NCI-H1930 (cell line): ENCODE measurements at regions not wholly inside any gene's neighbourhood (a gene's known extent, or its start where the extent isn't known, plus 50 kb on each side); places are given as distances from the start of the nearest gene placed in this dataset.
A peak's percentile ranks its signal among the peaks of the same experiment; 100 is the strongest.
"Not testable (repeated sequence)": the region's sequence is repeated elsewhere in the genome, so short reads cannot be mapped to it uniquely, and the experiment has no call there.

Experiments
- DNase-seq, 2 experiments: peaks; one replicate each; lab custom pipeline; 2025; lab: John Stamatoyannopoulos, UW

DNA sequence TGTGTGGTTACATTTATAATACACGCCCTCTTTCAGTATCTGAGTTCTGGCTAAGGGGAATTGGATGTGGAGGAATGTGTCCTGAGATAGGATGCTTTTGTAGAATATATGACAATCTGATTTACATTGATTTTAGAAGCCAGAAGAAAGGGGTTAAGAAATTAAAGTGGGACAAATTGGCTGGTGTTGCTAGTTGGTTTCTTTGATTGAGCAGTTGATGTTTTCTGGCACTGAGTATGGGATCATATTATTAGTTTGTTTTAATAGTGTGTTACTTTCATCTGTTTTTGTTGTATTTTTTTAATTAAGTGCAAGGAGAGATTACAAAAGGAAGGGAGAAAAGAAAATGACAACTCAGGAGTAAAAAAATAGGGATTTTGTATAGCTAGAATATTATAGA lies 1634.7 kb upstream of the B3GALT2 start:
- no peak for DNase-seq

- DNase-seq, result no peak
These were observed 1632.3 kb upstream of the B3GALT2 start for GRCh38 chr1:194818674-194819073.

DNA sequence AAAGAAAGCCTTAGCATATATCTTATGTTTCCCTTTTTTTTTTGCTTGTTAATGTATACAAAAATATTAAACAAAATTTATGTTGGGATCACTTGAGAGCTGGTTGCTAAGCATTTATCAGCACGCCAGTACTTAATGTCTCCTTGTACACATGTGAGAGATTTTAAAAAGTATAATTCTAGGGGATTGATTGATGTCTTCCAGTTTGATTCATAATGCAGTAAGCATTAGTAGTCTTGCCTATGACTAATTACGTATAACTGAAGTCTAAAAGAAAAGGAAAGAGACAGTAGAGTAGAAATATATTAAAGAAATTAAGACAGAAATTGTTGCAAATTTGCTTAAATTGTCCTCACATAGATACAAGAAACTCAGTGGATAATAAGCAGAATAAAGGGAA lies 1630.4 kb upstream of the B3GALT2 start:
- DNase-seq, result no peak

GRCh38 chr1:194813096-194813495 lies 1626.7 kb upstream of the B3GALT2 start:
- DNase-seq, result peak in 1 of 2 experiments; percentile 38

- DNase-seq, result no peak
These were observed 1623.3 kb upstream of the B3GALT2 start for GRCh38 chr1:194809665-194810064.

- no peak for DNase-seq
These were observed 1622.8 kb upstream of the B3GALT2 start for GRCh38 chr1:194809215-194809614.

DNA sequence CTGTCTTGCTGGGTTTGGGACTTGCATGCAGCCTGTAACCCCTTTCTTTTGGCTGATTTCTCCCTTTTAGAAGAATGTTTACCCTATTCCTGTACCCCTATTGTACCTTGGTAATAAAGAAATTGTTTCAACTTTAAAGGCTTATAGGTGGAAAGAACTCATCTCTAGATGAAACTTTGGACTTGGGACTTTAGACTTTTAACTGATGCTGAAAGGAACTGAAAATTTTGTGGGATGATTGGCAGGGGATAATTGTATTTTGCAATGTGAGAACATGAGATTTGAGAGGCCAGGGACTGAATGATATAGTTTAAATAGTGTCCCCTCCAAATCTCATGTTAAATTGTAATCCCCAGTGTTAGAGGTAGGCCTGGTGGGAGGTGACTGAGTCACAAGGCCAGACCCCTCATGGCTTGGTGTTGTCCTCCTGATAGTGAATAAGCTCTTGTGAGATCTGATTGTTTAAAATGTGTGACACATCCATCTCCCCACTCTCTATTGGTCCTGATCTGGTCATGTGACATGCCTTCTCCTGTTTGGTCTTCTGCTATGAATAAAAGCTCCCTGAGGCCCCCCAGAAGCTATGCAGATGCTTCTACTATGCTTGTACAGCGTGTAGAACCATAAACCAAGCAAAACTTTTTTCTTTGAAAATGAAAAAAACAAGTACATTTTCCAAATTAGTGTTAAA lies 1621.3 kb upstream of the B3GALT2 start:
- DNase-seq, result no peak

GRCh38 chr1:194802572-194802971 lies 1616.2 kb upstream of the B3GALT2 start:
- DNase-seq, result no peak

- no peak for DNase-seq
These were observed 1609.6 kb upstream of the B3GALT2 start for GRCh38 chr1:194795917-194796593.

GRCh38 chr1:194787001-194787400 lies 1600.6 kb upstream of the B3GALT2 start:
- DNase-seq, result no peak

DNA sequence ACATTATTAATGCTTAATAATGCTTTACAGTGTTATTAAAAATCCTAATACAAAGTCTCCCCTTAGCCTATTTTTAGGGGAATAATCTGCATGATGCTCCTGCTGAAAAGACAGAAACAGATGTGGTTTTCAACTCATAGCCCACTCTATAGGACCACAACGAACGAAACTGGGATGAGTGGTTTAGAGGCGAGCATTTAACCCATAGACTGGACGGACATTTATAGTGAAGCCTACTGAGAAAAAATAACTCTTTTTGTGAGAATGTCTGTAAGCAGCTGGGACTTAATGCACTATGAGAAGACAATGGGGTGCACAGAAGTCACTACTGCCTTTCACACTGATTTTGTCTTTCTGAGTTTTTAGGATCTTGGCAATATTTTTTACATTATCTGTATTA lies 1599.6 kb upstream of the B3GALT2 start:
- DNase-seq, result no peak

DNA sequence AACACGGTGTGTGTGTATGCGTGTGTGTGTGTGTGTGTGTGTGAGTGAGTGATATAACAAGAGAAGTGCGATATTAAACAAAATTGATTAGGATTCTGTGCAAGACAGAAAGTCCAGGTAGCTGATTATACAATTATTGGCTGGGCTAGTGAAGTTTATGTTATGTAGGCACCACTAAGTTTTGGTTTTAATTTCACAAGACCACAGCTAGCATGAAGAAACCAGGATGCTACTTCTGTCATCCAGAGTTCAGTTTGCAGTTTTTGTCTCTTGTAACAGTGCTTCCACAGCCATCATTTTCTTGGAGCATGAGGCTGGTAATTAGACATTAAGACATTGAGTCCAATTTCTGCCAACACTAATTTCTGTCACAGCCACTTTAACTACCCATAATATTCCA lies 1590.2 kb upstream of the B3GALT2 start:
- DNase-seq, result no peak

GRCh38 chr1:194774535-194774934 lies 1588.1 kb upstream of the B3GALT2 start:
- DNase-seq, result no peak

DNA sequence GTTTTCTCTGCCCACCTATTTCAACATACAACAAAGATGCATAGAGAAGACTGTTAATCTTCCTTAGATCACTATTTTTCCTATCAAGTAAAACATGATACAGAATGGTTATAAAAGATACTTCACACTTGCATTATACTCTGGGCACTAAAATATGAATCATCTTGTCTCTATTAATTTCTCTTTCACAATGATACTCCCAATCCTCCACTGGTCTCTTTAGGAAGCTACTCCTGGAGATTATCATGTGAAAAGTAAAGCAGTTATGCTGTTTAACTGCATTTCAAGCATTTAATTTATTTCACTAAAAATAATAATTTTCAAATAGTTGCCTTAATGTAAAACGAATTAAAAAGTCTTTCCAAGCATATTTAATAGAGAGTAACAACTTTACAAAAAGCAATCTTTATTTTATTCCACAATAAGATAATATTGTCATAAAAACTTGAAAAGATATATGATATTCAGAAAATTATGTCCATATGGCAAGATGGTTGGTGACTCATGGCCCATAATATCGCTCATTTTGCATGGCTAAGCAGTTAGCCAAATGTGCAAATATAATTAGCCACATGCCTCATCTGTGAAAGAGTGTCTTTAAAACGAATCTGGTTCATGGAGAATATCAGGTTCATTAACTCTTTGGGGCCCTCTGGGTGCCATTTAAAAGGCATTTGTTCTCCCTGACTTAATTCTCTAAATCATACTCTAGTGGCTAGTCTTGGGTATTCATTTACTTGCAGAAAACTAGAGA lies 1569.0 kb upstream of the B3GALT2 start:
- no peak for DNase-seq

DNA sequence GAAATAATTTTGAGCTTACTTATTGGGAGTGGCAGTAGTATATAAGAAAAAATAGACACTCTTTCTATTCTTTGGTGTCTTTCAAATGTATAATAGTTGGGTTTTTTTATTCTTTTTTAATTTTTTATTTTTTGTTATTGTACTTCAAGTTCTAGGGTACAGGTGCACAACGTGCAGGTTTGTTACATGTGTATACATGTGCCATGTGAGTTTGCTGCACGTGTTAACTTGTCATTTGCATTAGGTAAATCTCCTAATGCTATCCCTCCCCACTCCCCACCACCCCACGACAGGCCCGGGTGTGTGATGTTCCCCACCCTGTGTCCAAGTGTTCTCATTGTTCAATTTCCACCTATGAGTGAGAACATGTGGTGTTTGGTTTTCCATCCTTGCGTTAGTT lies 1552.4 kb upstream of the B3GALT2 start:
- DNase-seq, result not testable (repeated sequence)

DNA sequence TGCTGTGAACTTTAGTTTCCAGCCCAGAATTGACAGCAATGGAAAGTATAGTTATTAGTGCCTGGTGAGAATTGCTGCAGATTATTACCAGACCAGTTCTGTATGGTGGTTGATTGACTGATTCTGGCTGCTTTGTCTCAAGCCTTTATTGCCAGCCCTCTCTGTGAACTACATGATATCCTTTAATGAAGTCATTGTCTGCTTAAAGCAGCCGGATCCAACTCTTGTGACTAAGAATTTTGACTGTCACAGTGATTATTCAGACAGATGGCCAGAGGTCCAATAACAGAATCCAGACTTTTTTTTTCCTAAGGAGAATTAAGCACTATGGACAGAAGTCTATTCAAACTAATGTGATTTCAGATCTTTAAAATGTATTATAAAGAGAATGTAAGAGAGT lies 1548.6 kb upstream of the B3GALT2 start:
- no peak for DNase-seq

DNA sequence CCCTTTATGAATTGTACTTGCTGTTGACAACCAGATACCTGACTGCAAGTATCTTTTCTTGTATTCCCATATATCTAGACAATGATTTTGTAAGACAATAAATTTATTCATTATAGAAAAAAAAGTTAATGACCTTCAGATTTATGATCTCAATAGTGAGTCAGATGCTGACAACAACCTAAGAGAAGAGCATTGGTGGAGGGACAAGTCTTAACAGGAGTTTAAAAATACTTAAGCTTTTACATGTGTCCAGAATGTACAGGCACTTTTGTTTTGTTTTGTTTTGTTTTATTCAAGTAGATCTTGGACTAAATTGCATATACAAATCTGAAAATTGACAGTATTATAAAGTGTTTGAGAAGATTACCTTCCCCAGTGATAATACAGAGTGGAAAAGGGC lies 1544.6 kb upstream of the B3GALT2 start:
- no peak for DNase-seq

DNA sequence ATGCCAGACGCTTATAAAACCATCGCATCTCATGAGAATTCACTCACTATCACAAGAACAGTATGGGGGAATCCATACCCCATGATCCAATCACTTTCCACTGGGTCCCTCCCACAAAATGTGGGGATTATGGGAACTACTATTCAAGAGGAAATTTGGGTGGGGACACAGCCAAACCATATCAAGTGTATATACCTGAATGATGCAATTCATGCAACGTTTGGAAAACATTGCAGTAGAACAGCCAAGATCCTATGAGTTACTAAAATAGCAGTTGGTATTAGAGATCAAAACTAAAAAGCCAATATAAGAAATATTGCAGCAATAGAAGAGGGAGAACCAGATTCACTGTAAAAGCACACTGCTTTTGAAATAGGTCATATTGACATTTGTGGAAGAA lies 1543.9 kb upstream of the B3GALT2 start:
- DNase-seq, result no peak

DNA sequence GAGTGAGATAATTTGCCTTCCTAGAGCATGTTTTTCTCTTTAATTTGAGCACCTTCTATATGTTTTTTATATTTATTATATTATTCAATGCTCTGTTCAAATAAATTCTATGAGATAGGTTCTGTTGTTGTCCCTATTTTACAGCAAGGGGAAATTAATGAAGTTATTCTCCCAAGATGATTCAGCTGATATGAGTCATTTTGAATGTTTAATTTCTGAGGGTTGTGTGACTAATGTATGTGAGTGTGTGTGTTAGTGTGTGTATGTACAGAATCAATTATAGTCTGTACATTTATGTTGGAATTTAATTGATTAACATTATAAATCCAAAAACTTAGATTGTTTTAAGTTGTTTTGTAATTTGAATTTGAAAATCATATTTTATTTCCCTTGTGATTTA lies 1536.7 kb upstream of the B3GALT2 start:
- DNase-seq, result no peak

DNA sequence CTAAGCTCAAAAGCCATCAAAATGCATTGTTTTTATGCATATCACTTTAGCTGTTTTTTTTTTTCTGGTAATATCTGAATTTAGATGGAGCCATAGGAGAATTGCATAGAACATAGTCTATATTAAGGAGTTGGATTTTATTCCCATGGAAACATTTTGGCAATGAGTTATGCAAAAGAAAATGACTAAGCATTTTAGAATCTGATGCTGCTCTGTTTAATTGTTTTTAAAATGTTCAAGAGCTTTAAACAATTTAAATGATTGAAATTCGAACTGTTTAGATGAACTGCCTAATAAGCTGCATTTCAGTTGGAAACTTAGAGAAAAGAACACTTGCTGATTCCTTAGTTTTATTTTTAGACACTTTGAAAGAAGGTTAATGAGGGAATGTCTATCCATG lies 1531.5 kb upstream of the B3GALT2 start:
- no peak for DNase-seq

DNA sequence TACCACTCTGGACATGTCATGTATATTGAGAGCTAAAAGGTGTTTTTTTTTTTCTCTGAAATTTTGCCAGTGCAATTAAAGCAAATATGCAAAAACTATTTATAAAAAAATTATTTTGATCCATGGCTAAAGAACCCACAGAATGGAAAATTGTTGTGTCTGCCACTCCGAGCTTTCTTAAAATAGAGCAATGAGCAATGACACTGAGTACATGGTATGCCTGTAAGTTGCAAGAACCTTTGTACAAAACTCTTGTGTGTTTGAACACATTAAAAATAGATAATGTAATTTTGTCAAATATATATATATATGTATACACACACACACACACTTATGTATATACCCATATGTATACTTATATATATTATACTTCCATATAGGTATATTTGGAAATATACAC lies 1530.9 kb upstream of the B3GALT2 start:
- no peak for DNase-seq

DNA sequence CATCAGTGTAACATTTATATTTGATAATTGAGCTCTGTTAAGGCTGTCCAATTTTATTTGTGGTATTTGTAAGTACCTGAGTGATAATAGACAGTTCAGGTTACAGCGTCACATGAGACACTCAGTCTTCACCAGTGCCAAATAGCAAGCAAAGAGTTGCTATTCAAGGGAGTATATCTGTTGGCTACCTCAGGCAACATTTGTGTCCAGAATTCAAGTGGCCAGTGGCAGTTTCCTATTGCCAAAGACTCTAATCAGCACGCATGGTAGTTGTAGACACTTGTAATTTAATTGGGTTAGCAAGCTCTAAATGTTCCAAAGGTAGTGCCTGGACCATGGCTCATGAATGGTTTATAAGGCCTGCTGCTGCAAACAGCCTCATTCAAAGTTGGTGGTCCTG lies 1524.3 kb upstream of the B3GALT2 start:
- DNase-seq, result no peak

GRCh38 chr1:194709439-194709838 lies 1523.0 kb upstream of the B3GALT2 start:
- no peak for DNase-seq
